KMS-11 (cell line): ENCODE measurements at regions not wholly inside any gene's neighbourhood (a gene's known extent, or its start where the extent isn't known, plus 50 kb on each side); places are given as distances from the start of the nearest gene placed in this dataset.

Experiments
- H2AFZ ChIP-seq: fragments of 200-600 bp; sonication (generic); 2 replicates; pipeline ENCODE4 v1.6.1; 2016; ENCODE audit warnings: antibody characterized with exemption, mixed run types, low read depth
- H3K27ac ChIP-seq: fragments of 200-600 bp; sonication (generic); 2 replicates; pipeline ENCODE4 v1.6.1; 2016; ENCODE audit warnings: mild to moderate bottlenecking, mixed run types
- H3K27me3 ChIP-seq: fragments of 200-600 bp; sonication (generic); 2 replicates; pipeline ENCODE4 v1.6.1; 2017; ENCODE audit warnings: mild to moderate bottlenecking, low read depth, mixed run types, moderate library complexity; ENCODE audit not compliant: insufficient read depth
- H3K36me3 ChIP-seq: fragments of 200-600 bp; sonication (generic); 2 replicates; pipeline ENCODE4 v1.6.1; 2017; ENCODE audit warnings: mild to moderate bottlenecking, mixed run types; ENCODE audit not compliant: insufficient read depth
- H3K4me1 ChIP-seq: fragments of 200-600 bp; sonication (generic); 2 replicates; pipeline ENCODE4 v1.6.1; 2016; ENCODE audit warnings: mild to moderate bottlenecking, low read depth, mixed run types; ENCODE audit not compliant: poor library complexity, severe bottlenecking
- H3K4me2 ChIP-seq: fragments of 200-600 bp; sonication (generic); 2 replicates; pipeline ENCODE4 v1.7.0; 2016; ENCODE audit warnings: mild to moderate bottlenecking, mixed run types
- H3K4me3 ChIP-seq: fragments of 200-600 bp; sonication (generic); IDR thresholded peaks from 2 replicates; pipeline ENCODE4 v1.6.1; 2017; ENCODE audit warnings: low read depth, low read length, mixed read lengths; ENCODE audit not compliant: insufficient read depth
- H3K79me2 ChIP-seq: fragments of 200-600 bp; sonication (generic); 2 replicates; pipeline ENCODE4 v1.6.1; 2016; ENCODE audit warnings: low read depth, mixed run types; ENCODE audit not compliant: insufficient read depth
- H3K9ac ChIP-seq: fragments of 200-600 bp; sonication (generic); 2 replicates; pipeline ENCODE4 v1.6.1; 2016; ENCODE audit warnings: mild to moderate bottlenecking, mixed run types
- H4K20me1 ChIP-seq: fragments of 200-600 bp; sonication (generic); 2 replicates; pipeline ENCODE4 v1.6.1; 2016; ENCODE audit warnings: mild to moderate bottlenecking, mixed run types; ENCODE audit not compliant: insufficient read depth
- CTCF ChIP-seq: fragments of 200-600 bp; sonication (generic); conservative IDR thresholded peaks from 2 replicates; pipeline ENCODE4 v1.6.1; 2017; ENCODE audit warnings: low read depth, mild to moderate bottlenecking, antibody characterized with exemption, low read length, moderate library complexity, mixed read lengths

DNA sequence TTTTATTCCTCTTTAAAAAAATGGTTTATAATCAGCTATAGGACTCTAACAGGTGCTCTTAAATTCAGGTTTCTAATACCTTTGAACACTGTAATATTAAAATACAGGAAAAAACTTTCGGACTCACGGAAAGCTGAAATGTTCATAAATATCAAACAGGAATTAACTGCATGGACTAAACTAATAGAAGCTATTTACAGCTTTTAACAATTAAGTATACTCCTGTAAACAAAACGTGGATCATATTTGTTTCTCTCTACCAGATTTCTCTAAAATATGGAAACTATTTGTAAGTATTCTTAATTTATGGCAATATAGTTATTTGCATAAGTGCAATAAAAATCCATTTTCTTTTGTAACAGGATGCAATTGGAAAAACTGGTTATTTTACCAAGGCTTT lies 108.9 kb upstream of the RESF1 start:
- Histone ChIP-seq H4K20me1 (no peaks in the 10 kb centered on the region), H3K36me3 (no peaks in the 10 kb centered on the region), H3K9ac (no peak overlapping the region), H3K27ac (no peak overlapping the region), H3K4me1 (no peaks in the 10 kb centered on the region), H2AFZ (no peak overlapping the region), H3K4me3 (no peak overlapping the region), H3K27me3 (no peaks in the 10 kb centered on the region), H3K79me2 (no peaks in the 10 kb centered on the region), H3K4me2 (no peak overlapping the region)
- TF ChIP-seq CTCF, result no peak

DNA sequence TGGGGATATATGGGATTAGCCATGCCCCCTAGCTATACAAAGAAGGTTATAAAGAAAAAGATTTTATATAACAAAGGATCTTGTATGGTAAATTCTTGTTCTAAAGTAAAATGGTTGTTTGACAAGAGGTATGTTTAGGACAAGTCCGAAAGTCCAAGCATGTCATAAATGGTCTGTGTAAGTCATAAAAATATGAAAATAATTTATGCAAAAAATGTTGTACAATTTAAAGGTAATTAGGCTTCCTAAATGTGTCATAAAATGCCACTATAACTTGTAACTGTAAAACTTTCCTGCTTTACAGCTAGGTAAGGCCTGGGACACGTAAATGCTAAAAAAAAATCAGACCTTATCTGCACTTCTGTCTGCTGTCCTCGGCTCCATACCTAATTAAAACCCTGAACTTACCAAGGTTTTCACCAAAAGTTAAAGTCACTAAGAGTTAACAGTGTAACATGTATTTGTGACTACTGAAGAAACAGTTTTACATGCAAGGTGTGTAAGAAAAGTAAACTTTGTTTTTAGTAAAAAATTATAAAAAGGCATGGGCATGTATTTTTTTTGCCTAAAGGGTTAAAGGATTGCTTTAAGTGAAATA lies 110.0 kb upstream of the RESF1 start:
- H3K36me3 ChIP-seq, result no peaks in the 10 kb centered on the region
- no peaks in the 10 kb centered on the region for H3K27me3 ChIP-seq
- no peaks in the 10 kb centered on the region for H4K20me1 ChIP-seq
- H2AFZ ChIP-seq, result no peak overlapping the region
- no peak for TF ChIP-seq CTCF
- H3K9ac ChIP-seq, result no peak overlapping the region
- H3K79me2 ChIP-seq, result no peaks in the 10 kb centered on the region
- no peaks in the 10 kb centered on the region for H3K4me1 ChIP-seq
- no peak overlapping the region for H3K4me3 ChIP-seq
- no peak overlapping the region for H3K4me2 ChIP-seq
- no peak overlapping the region for H3K27ac ChIP-seq

- Histone ChIP-seq H4K20me1 (no peaks in the 10 kb centered on the region), H3K79me2 (no peaks in the 10 kb centered on the region)
- no peak for TF ChIP-seq CTCF
Measured at GRCh38 chr12:31846405-31846804, 112.8 kb upstream of the RESF1 start.

GRCh38 chr12:31845613-31846322 lies 113.4 kb upstream of the RESF1 start:
- no peaks in the 10 kb centered on the region for H3K36me3 ChIP-seq
- TF ChIP-seq CTCF, result no peak

More at GRCh38 chr12:31846405-31846804, 112.8 kb upstream of the RESF1 start:
- Histone ChIP-seq H3K4me2 (no peak overlapping the region), H3K4me3 (no peak overlapping the region), H3K27ac (no peak overlapping the region), H3K36me3 (no peaks in the 10 kb centered on the region), H3K4me1 (no peaks in the 10 kb centered on the region), H3K27me3 (no peaks in the 10 kb centered on the region), H3K9ac (no peak overlapping the region), H2AFZ (no peak overlapping the region)

More at GRCh38 chr12:31845613-31846322, 113.4 kb upstream of the RESF1 start:
- H3K27ac ChIP-seq, result no peak overlapping the region
- no peaks in the 10 kb centered on the region for H3K79me2 ChIP-seq
- H3K9ac ChIP-seq, result no peak overlapping the region
- no peaks in the 10 kb centered on the region for H3K4me1 ChIP-seq
- H3K4me3 ChIP-seq, result no peak overlapping the region
- no peak overlapping the region for H3K4me2 ChIP-seq
- no peaks in the 10 kb centered on the region for H4K20me1 ChIP-seq
- no peaks in the 10 kb centered on the region for H3K27me3 ChIP-seq
- H2AFZ ChIP-seq, result no peak overlapping the region
